ENCODE measurements at regions not wholly inside any gene's neighbourhood (a gene's known extent, or its start where the extent isn't known, plus 50 kb on each side); places are given as distances from the start of the nearest gene placed in this dataset.

GRCh38 chr15:101539930-101540329, 50.4 kb upstream of the PCSK6 start:
- no peak overlapping the region for H3K27ac Mint-ChIP-seq
- peaks cover 14% of the 10 kb centered on the region for H3K27me3 Mint-ChIP-seq (ENCODE audit: insufficient read depth, low read depth, poor library complexity)
- H3K4me3 Mint-ChIP-seq = no peak overlapping the region
- H4K20me1 ChIP-seq (replicated peaks; ENCODE audit: insufficient read depth) = no peaks in the 10 kb centered on the region
- no peak overlapping the region for H3K4me2 ChIP-seq
- no peaks in the 10 kb centered on the region for H3K79me2 ChIP-seq (replicated peaks; ENCODE audit: insufficient read depth)
- no peak overlapping the region for H2AFZ ChIP-seq
- no peak overlapping the region for H3K4me3 ChIP-seq
- no peaks in the 10 kb centered on the region for H3K27me3 ChIP-seq (ENCODE audit: insufficient read depth)
- no peaks in the 10 kb centered on the region for H3F3A ChIP-seq (replicated peaks; ENCODE audit: low read depth)
- ATAC-seq (no peak), DNase-seq (ENCODE audit: low spot score) (no peak)
- TF ChIP-seq CREB1 (CRISPR knock-in tag; IDR thresholded peaks at IDR 0.05; ENCODE audit: low read depth) (no peak), EZH2 (IDR thresholded peaks at IDR 0.05; ENCODE audit: low read depth, unreplicated experiment) (no peak), EZH2phosphoT487 (IDR thresholded peaks at IDR 0.05; ENCODE audit: unreplicated experiment) (no peak)
- no peaks in the 10 kb centered on the region for H3K36me3 ChIP-seq (ENCODE audit: insufficient read depth)
- H3K27ac ChIP-seq (ENCODE audit: low read depth) = no peak overlapping the region
- H3K36me3 Mint-ChIP-seq (ENCODE audit: low read depth) = peaks cover 4% of the 10 kb centered on the region; the same call in 1 of the 3 replicates
- no peaks in the 10 kb centered on the region for H3K4me1 ChIP-seq (ENCODE audit: insufficient read depth)
- H3K4me1 Mint-ChIP-seq = no peaks in the 10 kb centered on the region
- no peaks in the 10 kb centered on the region for H3K9me2 ChIP-seq (ENCODE audit: insufficient read depth)
- peaks cover 11% of the 10 kb centered on the region; the same call in 2 of the 3 replicates for H3K9me3 Mint-ChIP-seq

- no peak overlapping the region for H3K4me3 ChIP-seq
- DNase-seq (ENCODE audit: low spot score) (no peak), ATAC-seq (no peak)
- no peak overlapping the region for H3K4me2 ChIP-seq
- H3K36me3 ChIP-seq (ENCODE audit: insufficient read depth) = no peaks in the 10 kb centered on the region
- Mint-ChIP-seq H3K4me1 (peaks cover 4% of the 10 kb centered on the region; the same call in 1 of the 3 replicates), H3K4me3 (no peak overlapping the region), H3K27ac (no peak overlapping the region), H3K9me3 (peaks cover 11% of the 10 kb centered on the region; the same call in 2 of the 3 replicates), H3K27me3 (ENCODE audit: insufficient read depth, low read depth, poor library complexity) (peaks cover 14% of the 10 kb centered on the region), H3K36me3 (ENCODE audit: low read depth) (peaks cover 4% of the 10 kb centered on the region; the same call in 1 of the 3 replicates)
- H3K9me2 ChIP-seq (ENCODE audit: insufficient read depth) = no peaks in the 10 kb centered on the region
- no peaks in the 10 kb centered on the region for H3K4me1 ChIP-seq (ENCODE audit: insufficient read depth)
- no peaks in the 10 kb centered on the region for H3F3A ChIP-seq (replicated peaks; ENCODE audit: low read depth)
- no peak overlapping the region for H3K27ac ChIP-seq (ENCODE audit: low read depth)
- H4K20me1 ChIP-seq (replicated peaks; ENCODE audit: insufficient read depth) = no peaks in the 10 kb centered on the region
- H3K79me2 ChIP-seq (replicated peaks; ENCODE audit: insufficient read depth) = no peaks in the 10 kb centered on the region
- no peak overlapping the region for H2AFZ ChIP-seq
- H3K27me3 ChIP-seq (ENCODE audit: insufficient read depth) = no peaks in the 10 kb centered on the region
- no peak for TF ChIP-seq NANOG (IDR thresholded peaks at IDR 0.05; ENCODE audit: borderline replicate concordance)
- no peak for TF ChIP-seq EZH2phosphoT487 (IDR thresholded peaks at IDR 0.05; ENCODE audit: unreplicated experiment)
- no peak for TF ChIP-seq POLR2AphosphoS5 (IDR thresholded peaks at IDR 0.05; ENCODE audit: low read depth)
- TF ChIP-seq ETS1 (IDR thresholded peaks at IDR 0.05) = no peak
- TF ChIP-seq ZNF114 (CRISPR knock-in tag; IDR thresholded peaks at IDR 0.05) = no peak
- TF ChIP-seq STAT1 (IDR thresholded peaks at IDR 0.05; ENCODE audit: unreplicated experiment) = no peak
- no peak for TF ChIP-seq CREB1 (CRISPR knock-in tag; IDR thresholded peaks at IDR 0.05; ENCODE audit: low read depth)
- TF ChIP-seq, protein P1, sequence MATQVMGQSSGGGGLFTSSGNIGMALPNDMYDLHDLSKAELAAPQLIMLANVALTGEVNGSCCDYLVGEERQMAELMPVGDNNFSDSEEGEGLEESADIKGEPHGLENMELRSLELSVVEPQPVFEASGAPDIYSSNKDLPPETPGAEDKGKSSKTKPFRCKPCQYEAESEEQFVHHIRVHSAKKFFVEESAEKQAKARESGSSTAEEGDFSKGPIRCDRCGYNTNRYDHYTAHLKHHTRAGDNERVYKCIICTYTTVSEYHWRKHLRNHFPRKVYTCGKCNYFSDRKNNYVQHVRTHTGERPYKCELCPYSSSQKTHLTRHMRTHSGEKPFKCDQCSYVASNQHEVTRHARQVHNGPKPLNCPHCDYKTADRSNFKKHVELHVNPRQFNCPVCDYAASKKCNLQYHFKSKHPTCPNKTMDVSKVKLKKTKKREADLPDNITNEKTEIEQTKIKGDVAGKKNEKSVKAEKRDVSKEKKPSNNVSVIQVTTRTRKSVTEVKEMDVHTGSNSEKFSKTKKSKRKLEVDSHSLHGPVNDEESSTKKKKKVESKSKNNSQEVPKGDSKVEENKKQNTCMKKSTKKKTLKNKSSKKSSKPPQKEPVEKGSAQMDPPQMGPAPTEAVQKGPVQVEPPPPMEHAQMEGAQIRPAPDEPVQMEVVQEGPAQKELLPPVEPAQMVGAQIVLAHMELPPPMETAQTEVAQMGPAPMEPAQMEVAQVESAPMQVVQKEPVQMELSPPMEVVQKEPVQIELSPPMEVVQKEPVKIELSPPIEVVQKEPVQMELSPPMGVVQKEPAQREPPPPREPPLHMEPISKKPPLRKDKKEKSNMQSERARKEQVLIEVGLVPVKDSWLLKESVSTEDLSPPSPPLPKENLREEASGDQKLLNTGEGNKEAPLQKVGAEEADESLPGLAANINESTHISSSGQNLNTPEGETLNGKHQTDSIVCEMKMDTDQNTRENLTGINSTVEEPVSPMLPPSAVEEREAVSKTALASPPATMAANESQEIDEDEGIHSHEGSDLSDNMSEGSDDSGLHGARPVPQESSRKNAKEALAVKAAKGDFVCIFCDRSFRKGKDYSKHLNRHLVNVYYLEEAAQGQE (IDR thresholded peaks at IDR 0.05; ENCODE audit: unreplicated experiment) = no peak
- TF ChIP-seq, protein P2, sequence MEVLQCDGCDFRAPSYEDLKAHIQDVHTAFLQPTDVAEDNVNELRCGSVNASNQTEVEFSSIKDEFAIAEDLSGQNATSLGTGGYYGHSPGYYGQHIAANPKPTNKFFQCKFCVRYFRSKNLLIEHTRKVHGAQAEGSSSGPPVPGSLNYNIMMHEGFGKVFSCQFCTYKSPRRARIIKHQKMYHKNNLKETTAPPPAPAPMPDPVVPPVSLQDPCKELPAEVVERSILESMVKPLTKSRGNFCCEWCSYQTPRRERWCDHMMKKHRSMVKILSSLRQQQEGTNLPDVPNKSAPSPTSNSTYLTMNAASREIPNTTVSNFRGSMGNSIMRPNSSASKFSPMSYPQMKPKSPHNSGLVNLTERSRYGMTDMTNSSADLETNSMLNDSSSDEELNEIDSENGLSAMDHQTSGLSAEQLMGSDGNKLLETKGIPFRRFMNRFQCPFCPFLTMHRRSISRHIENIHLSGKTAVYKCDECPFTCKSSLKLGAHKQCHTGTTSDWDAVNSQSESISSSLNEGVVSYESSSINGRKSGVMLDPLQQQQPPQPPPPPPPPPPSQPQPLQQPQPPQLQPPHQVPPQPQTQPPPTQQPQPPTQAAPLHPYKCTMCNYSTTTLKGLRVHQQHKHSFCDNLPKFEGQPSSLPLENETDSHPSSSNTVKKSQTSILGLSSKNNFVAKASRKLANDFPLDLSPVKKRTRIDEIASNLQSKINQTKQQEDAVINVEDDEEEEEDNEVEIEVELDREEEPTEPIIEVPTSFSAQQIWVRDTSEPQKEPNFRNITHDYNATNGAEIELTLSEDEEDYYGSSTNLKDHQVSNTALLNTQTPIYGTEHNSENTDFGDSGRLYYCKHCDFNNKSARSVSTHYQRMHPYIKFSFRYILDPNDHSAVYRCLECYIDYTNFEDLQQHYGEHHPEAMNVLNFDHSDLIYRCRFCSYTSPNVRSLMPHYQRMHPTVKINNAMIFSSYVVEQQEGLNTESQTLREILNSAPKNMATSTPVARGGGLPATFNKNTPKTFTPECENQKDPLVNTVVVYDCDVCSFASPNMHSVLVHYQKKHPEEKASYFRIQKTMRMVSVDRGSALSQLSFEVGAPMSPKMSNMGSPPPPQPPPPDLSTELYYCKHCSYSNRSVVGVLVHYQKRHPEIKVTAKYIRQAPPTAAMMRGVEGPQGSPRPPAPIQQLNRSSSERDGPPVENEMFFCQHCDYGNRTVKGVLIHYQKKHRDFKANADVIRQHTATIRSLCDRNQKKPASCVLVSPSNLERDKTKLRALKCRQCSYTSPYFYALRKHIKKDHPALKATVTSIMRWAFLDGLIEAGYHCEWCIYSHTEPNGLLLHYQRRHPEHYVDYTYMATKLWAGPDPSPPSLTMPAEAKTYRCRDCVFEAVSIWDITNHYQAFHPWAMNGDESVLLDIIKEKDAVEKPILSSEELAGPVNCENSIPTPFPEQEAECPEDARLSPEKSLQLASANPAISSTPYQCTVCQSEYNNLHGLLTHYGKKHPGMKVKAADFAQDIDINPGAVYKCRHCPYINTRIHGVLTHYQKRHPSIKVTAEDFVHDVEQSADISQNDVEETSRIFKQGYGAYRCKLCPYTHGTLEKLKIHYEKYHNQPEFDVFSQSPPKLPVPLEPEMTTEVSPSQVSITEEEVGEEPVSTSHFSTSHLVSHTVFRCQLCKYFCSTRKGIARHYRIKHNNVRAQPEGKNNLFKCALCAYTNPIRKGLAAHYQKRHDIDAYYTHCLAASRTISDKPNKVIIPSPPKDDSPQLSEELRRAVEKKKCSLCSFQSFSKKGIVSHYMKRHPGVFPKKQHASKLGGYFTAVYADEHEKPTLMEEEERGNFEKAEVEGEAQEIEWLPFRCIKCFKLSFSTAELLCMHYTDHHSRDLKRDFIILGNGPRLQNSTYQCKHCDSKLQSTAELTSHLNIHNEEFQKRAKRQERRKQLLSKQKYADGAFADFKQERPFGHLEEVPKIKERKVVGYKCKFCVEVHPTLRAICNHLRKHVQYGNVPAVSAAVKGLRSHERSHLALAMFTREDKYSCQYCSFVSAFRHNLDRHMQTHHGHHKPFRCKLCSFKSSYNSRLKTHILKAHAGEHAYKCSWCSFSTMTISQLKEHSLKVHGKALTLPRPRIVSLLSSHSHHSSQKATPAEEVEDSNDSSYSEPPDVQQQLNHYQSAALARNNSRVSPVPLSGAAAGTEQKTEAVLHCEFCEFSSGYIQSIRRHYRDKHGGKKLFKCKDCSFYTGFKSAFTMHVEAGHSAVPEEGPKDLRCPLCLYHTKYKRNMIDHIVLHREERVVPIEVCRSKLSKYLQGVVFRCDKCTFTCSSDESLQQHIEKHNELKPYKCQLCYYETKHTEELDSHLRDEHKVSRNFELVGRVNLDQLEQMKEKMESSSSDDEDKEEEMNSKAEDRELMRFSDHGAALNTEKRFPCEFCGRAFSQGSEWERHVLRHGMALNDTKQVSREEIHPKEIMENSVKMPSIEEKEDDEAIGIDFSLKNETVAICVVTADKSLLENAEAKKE (CRISPR knock-in tag; IDR thresholded peaks at IDR 0.05) = no peak
- TF ChIP-seq JUNB (IDR thresholded peaks at IDR 0.05; ENCODE audit: unreplicated experiment) = no peak
These were observed 50.0 kb upstream of the PCSK6 start for GRCh38 chr15:101539492-101539891.

Measured in GM23338 (cell line).